ENCODE measurements at regions not wholly inside any gene's neighbourhood (a gene's known extent, or its start where the extent isn't known, plus 50 kb on each side); places are given as distances from the start of the nearest gene placed in this dataset.

GRCh38 chr13:99721606-99722337 lies 220.5 kb downstream of the TM9SF2 start:
- intact Hi-C loops (cut with micrococcal nuclease), result no loop called here

DNA sequence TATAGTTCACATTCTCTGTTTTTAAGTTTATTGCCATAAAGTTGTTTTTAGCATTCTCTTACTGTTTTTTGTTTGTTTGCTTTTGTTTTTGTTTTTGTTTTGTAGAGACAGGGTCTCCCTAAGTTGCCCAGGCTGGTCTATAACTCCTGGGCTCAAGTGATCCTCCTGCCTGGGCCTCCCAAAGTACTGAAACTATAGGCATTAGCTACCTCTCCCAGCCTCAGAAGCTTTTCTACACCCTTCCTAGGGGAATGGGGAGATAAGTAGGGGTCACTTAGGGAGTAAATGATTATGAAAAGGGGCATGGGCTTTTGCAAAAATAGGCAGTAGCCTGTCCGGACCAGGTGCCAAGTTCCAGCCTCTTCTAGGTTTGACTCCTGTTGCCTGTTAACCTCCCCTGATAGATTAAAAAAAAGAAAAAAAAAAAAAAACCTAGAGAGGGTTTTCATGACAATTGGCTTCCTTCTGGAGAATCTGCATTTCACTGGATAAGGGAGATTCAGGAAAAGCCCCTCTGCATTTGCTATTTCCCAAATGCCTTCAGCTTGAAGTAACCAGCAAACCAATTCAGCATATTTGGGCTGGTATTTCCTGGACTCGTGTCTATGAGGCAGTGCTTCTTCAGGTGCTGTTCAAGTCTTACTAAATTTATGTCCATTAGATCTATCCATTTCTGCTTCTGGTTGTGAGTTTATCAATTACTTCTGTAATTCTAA lies 216.8 kb downstream of the TM9SF2 start:
- intact Hi-C loops (cut with micrococcal nuclease), result no loop called here

- intact Hi-C loops (cut with micrococcal nuclease), result no loop called here
These were observed 207.9 kb downstream of the TM9SF2 start for GRCh38 chr13:99709134-99709533.

GRCh38 chr13:99704390-99704789 lies 203.1 kb downstream of the TM9SF2 start:
- intact Hi-C loops (cut with micrococcal nuclease), result no loop called here

DNA sequence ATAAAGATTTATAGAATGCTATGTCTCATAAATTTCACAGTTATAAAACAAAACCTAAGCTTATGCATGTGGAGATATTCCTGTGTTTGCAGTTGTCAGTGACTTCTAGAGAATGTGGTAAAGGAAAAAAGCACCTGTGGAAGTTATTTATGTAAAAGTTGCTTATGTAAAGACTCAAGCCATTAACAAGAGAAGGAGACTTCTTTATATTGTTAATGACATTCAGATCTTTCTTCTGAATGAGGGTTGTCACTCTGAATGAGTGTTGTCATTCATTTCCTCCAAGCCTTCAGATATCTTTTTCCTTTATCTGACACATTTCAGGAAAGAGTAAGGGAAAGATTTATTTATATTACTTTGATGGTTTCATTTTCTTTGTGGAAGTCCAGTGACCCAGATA lies 202.6 kb downstream of the TM9SF2 start:
- intact Hi-C loops (cut with micrococcal nuclease), result no loop called here

DNA sequence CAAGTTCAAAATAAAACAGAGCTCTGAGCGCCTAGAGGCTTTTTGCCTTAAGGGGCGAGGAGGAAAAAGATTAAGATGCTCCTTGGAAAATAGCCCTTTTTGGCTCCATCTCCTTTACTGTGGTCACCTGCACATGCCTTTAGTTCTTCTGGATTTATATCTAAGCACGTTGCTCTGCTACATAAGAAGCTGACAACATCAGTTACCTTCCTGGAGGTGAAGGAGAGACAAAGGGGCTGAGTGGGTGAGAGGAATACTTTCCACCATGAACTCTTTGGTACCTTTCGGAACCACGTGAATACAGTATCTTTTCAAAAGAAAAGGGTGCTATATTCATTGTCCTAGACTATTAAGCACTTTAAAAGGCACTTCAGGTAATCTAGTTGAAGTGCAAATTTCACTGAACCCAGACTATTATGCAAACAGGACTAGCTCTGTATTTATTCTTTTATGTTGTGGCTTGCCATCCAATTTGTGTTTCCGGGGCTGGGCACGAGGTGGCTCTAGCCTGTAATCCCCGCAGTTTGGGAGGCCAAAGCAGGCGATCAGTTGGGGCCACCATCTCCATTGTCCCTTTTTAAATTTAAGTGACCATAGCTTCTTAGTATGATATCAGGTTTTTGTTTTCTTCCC lies 201.5 kb downstream of the TM9SF2 start:
- intact Hi-C loops (cut with micrococcal nuclease), result no loop called here

DNA sequence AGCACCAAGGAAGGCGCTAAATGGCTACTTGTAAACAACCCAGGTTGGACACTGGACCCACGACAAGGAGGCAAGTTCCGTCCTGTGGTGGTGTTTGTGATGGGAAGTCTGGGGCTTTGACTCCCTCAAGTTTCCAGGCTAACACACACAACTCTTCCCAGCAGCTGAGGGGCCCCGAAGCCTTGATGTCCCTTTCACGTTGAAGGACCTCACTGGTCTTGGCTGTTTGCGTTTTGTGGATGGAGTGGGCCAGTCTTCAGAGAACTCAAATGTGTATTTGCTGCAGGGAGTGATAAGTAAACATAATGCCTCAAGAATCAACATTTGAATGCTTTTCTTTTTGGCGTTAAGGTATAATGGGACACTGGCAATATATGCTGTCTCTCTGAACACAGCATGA lies 199.2 kb downstream of the TM9SF2 start:
- intact Hi-C loops (cut with micrococcal nuclease), result no loop called here

GRCh38 chr13:99698816-99699099 lies 197.5 kb downstream of the TM9SF2 start:
- intact Hi-C loops (cut with micrococcal nuclease), result no loop called here

DNA sequence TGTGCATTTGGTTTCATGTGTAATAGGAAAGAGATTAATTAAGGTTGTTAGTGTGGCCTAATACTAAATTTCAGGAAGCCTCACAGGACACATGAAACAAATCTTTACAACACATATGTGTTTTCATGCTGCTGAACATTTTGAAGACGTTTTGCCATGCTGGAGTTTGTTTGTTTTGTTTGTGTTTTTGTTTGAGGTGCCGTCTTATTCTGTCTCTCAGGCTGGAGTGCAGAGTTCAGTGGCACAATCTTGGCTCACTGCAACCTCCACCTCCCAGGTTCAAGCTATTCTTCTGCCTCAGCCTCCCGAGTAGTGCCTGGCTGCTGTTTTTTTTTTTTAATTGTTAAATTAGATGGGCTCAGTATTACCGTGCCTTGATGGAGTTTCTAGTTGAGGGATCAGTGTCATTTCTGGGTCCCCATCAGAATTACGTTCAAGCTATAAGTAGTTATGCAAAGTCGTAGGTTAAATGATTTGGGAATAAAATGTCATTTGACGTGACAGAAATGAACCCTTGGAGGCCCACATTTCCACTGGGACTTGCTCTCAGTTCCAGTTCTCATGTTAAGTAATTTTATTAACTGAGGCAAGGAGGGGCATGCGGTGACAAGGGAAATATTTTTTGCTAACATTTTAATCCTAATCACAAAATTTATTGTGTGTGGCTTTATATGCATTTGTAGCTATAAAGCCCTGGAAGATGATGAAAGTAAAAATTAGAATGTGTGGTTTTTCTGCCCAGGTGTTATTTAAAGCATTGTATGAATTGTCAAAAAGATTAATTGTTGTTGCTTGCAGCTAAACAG lies 196.9 kb downstream of the TM9SF2 start:
- intact Hi-C loops (cut with micrococcal nuclease), result no loop called here

DNA sequence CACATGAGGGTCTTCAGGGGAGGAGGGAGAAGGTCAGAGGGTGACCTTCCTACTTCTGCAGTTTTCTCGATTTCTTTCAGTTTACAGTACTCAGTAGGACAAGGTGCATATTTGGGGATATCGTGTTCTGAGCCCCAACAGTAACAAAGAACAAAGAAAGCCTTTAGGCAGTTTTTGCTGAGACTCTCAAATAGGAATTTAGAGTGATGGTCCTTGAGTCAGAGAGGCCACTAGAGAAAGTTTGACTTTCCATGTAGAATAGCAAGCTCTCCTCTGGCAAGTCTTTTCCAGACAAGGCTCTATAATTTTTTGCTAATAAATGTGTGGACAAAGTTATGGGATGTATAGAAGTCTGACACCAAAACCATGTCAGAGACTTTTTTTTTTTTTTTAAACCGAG lies 194.6 kb downstream of the TM9SF2 start:
- intact Hi-C loops (cut with micrococcal nuclease), result no loop called here

DNA sequence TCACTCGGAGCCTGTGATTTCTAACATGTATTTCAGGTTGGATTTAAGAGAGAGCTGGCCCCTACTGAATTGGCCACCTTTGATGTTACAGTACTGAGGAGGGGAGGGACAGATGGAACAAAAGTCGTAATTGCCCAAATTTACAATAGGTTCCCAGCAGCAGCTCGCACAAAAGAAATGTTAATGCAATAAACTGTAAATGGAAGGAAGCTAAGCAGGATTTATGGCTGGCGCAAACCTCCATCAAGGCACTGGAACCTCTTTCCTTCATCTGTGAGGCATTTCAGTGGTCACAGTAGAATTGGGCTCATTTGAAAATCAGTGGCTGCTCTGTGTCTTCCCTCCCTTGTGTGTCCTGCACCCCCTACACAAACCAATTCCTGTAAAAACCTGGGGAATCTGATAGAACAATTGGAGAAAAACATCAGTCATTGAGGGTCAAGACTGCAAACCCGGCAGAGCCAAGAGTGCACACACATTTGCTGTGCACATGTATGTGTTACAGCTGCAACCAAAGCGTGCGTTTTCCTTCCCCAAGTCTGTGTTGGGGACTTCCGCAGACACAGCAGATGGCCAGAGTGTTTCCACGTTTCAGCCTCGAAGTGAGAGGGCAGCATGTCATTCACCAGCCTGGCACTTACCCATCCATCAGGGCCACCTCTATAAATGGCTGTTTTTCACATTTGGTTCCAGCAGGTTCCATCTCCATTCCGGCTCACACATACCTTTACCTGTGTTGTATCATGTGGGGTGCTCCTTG lies 192.8 kb downstream of the TM9SF2 start:
- intact Hi-C loops (cut with micrococcal nuclease), result no loop called here

DNA sequence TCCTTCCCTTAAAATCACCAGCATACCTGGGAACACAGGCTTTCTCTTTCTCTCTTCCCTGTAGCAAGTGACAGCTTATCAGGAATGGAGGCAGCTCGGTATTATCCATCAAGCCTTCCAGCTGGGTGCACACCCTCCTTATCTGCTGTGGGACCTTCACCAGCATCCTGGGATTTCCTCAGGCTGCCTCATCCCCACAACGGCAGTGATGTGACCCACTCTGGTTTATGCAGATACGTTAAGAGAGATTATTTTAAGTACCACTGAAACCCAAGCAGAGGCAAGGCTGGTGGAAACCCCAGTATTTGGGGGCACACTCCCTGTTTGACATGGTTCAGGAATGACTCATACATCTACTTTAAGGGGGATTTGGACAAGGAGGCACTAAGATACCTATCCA lies 192.1 kb downstream of the TM9SF2 start:
- intact Hi-C loops (cut with micrococcal nuclease), result no loop called here

DNA sequence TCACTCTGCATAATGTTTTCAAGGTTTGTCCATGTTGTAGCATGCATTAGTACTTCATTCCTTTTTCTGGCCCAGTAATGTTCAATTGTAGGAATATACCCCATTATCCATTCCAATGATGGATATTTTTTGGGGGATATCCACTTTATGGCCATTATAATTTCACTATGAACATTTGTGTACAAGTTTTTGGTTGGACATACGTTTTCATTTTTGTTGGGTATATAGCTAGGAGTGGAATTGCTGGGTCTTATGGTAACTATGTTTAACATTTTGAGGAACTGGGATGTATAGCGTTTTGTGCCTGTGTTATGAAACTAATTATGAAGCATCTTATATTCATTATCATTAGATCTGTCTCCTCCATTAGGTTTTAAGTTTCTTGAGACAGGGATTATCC lies 191.6 kb downstream of the TM9SF2 start:
- intact Hi-C loops (cut with micrococcal nuclease), result no loop called here

DNA sequence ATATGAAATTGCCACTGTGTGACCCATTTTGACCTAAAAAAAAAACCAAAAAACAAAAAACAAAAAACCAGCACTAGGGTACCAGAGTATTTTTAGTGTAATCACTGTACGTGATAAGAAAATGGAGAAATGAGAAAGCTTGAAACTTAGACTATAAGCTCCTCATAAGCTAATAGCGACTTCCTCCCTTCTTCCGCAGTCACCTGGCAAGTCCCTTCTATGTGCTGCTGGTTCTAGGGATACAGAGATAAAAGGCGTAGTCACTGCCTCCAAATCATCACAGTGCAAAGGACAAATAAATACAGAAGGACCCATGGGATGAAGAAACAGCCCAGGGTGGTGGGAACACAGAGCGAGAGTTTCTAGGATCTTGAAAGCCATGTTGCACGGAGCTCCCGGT lies 190.3 kb downstream of the TM9SF2 start:
- intact Hi-C loops (cut with micrococcal nuclease), result no loop called here

DNA sequence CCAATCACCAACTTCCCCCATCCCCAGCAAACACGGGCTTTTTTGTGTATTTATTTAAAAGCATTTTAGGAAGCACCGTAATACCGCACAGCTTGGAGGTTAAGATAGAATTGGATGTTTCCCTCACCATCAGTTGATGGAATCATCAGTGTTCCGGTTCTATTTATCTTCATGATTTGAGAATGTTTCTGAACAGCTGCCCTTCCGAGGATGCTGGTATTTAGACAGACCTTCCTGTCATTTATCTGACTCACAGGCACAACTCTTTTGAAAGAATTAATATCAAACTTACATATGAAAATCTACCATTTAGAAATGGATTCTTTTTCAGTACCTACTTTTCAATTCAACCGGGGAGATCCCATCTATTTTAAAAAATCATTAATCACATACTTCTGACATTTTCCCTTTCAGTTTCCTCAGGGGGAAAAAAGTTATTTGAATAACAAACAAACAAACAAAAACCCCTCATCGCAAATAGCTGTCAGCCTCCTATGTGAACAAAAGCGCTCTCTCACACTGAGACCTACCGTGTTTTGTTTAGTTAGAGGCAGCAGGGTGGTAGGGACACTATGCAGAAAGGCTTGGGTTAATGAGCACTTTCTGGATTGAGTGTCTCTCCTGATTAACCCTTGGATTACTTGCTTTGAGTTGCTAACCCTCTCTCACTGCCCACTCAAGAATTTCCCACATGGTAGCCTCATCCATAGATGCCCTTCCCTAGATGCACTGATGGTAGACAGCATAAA lies 189.3 kb downstream of the TM9SF2 start:
- intact Hi-C loops (cut with micrococcal nuclease), result no loop called here

DNA sequence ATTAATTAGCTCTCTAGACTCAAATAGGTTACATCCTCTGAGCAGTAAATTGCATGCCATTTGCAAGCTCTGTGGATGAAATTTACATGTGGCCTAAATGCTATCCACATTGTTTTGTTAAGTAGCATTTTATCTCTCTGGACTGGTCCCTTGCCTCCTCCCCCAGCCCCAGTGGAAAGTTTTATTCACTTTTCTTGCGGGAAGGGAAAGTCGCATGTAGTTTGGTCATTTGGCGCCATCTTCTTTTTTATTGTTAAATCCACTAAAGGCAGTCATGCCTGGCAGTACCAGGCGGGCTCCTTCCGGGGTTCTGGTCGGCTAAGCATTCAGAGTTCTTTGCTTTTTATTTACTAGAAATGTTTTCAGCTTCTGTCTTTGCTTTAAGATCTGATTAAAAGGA lies 188.7 kb downstream of the TM9SF2 start:
- intact Hi-C loops (cut with micrococcal nuclease), result no loop called here

DNA sequence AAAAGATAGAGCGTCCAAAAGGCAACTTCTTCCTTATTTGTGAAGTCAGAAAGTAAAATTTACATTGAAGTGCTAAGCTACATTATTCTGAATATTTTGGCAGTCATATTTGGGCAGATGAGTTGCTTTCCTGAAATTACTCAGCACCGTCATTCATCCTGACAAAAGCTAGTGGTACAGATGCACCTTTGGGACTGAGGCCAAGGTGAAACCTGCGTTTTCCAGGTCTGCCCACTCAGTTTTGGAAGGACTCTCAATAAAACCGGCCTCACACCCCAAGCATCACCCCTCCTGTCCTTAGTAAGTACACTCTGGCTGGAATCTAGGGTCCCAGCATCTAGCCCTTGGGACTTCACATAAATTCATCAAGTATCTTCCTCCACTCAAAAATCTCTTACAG lies 187.5 kb downstream of the TM9SF2 start:
- intact Hi-C loops (cut with micrococcal nuclease), result no loop called here

GRCh38 chr13:99687723-99688397 lies 186.6 kb downstream of the TM9SF2 start:
- intact Hi-C loops (cut with micrococcal nuclease), result no loop called here

GRCh38 chr13:99686944-99687411 lies 185.7 kb downstream of the TM9SF2 start:
- intact Hi-C loops (cut with micrococcal nuclease), result no loop called here

- intact Hi-C loops (cut with micrococcal nuclease), result no loop called here
These were observed 184.9 kb downstream of the TM9SF2 start for GRCh38 chr13:99686157-99686572.

All from T-helper 2 cell treated with Interferon-gamma antibody and Interleukin-4, amounts not matched to agents 100 ng/mL and 5 ng/mL, for 36 hours (primary cell).